ENCODE measurements at regions not wholly inside any gene's neighbourhood (a gene's known extent, or its start where the extent isn't known, plus 50 kb on each side); places are given as distances from the start of the nearest gene placed in this dataset.
"Not testable (repeated sequence)": the region's sequence is repeated elsewhere in the genome, so short reads cannot be mapped to it uniquely, and the experiment has no call there.

DNA sequence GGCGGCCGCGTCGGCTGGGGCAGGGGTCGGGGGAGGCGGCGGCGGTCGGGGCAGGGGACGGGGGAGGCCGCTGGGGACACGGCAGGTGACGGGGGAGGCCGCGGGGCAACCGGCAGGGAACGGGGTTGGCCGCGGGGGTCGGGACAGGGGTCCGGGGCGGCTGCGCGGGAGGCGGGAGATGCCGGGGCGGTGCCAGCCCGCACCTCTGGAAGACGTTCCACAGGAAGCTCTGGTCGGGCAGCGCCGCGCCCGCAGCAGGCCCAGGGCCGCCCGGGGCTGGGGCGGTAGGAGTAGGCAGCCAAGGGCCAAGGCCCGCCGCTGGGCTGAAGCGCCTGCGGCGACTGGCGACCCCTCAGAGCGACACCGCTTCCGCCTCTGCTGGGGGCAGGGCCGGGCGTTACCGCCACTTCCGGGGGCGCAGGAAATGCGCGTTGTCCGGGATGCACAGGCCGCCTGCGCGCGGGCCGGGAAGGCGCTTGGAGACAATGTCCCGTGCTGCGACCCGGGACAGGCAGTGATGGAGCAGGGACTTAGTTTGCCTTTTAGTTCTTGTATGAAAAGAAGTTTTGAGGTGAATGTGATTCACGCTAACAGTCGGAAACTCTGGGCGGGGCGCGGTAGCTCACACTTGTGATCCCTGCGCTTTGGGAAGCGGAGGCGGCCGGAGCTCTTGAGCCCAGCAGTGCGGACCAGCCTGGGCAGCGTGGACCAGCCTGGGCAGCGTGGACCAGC, 110.0 kb upstream of the LPCAT1 start:
- peak; percentile 52 to 74 for DNase-seq

DNA sequence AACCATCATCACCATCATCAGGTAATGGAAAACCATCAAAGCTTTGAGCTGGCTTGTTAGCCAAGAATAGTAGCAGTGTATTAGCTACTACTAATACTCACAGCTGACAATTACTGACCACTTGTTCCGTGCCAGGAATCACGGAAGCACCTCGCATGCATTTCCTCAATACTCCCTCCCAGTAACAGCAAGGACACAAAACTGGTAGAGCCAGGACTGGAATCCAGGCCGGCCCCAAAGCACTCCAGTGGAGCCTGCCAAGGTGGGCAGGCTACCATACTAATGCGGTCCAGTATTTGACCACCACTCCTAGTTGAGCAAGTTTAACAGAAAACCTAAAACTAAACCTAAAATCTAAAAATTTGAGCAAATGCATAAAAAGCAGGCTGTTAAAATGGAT, 107.2 kb upstream of the LPCAT1 start:
- DNase-seq, result not testable (repeated sequence)

DNA sequence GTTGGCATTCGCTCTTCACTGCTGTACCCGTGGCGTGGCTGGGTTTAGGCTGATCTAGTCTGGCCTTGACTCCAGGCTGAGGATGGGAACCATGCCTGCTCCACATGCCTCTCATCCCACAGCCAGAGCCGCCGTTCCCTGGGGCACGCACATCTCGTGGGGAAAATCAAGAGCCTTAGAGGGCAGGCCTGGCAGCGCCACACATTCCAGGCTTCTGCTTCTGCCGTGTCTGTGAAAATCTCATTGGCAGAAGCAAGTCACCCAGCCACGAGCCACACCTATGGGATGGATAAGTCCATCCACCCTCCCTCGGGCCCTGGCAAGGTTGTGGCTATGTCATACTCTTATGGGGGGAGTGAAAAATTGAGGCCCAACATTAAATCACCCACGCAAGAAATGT, 102.6 kb upstream of the LPCAT1 start:
- not testable (repeated sequence) for DNase-seq

DNA sequence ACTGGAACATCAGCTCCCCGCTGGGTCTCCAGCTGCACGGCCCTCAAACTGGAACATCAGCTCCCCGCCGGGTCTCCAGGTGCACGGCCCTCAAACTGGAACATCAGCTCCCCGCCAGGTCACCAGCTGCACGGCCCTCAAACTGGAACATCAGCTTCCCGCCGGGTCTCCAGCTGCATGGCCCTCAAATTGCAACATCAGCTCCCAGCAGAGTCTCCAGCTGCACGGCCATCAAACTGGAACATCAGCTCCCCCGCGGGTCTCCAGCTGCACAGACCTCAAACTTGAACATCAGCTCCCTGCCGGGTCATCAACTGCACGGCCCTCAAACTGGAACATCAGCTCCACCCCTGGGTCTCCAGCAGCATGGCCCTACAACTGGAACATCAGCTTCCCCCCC, 95.8 kb upstream of the LPCAT1 start:
- not testable (repeated sequence) for DNase-seq

DNA sequence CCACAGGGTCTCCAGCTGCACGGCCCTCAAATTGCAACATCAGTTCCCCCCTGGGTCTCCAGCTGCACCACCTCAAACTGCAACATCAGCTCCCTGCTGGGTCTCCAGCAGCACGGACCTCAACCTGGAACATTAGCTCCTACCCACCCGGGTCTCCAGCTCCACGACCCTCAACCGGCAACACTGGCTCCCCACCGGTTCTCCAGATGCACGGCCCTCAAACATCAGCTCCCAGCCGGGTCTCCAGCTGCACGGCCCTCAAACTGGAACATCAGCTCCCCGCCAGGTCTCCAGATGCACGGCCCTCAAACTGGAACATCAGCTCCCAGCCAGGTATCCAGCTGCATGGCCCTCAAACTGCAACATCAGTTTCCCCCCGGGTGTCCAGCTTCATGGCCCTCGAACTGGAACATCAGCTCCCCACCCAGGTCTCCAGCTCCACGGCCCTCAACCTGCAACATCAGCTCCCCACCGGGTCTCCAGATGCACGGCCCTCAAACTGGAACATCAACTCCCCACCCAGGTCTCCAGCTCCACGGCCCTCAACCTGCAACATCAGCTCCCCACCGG, 94.6 kb upstream of the LPCAT1 start:
- DNase-seq, result not testable (repeated sequence)

DNA sequence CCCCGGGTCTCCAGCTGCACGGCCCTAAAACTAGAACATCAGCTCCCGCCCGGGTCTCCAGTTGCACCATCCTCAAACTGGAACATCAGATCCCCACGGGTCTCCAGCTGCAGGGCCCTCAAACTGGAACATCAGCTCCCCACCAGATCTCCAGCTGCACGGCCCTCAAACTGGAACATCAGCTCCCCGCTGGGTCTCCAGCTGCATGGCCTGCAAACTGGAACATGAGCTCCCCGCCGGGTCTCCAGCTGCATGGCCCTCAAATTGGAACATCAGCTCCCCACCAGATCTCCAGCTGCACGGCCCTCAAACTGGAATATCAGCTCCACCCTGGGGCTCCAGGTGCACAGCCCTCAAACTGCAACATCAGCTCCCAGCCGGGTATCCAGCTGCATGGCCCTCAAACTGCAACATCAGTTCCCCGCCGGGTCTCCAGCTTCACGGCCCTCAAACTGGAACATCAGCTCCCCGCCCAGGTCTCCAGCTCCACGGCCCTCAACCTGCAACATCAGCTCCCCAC, 93.5 kb upstream of the LPCAT1 start:
- not testable (repeated sequence) for DNase-seq

DNA sequence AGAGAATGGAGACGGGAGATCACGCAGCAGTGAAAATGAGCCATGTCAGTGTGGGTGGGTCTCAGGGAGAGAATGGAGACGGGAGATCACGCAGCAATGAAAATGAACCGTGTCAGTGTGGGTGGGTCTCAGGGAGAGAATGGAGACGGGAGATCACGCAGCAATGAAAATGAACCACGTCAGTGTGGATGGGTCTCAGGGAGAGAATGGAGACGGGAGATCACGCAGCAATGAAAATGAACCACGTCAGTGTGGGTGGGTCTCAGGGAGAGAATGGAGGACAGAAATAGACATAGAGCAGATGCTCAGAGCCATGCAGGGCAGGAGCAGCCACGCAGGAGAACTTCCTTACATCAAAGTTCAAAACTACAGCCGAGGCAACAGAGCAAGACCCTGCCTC, 89.8 kb upstream of the LPCAT1 start:
- DNase-seq, result not testable (repeated sequence)

DNA sequence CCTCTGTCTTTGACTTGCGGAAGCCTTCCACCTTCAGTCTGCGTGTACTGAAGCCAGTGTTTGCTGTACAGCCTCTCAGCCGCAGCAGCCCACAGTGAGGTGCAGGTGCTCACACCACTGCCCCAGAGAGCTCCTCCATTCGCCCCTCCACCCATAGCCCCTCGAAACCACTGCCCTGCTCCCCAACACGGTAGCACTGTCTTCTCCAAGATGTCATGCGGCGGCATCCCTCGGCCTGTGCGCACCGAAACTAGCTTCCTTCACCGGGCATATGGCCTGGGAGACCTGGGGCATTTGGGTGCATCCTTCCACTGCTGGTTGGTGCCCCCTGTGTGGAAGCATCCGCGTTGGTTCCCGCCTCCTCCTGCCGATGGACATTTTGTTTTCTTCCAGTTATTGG, 86.8 kb upstream of the LPCAT1 start:
- not testable (repeated sequence) for DNase-seq

DNA sequence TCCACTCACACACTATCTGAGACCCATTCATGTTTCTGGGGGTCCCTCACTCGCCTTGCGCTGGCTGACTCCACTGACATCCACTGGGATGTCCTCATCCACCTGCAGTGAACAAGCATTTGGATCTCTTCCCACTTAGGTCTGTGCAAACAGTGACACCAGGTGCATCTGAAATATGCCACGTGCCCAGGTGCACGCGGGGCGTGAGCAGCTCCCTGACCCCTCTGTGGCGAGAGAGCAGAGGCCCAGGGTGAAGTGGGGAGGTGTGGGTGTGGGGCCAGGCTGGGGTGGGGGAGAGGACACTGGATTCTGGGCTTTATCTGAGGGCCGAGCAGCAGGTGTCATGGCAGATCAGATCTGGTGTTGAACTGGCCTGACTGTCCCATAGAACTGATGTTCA, 85.4 kb upstream of the LPCAT1 start:
- DNase-seq, result not testable (repeated sequence)

DNA sequence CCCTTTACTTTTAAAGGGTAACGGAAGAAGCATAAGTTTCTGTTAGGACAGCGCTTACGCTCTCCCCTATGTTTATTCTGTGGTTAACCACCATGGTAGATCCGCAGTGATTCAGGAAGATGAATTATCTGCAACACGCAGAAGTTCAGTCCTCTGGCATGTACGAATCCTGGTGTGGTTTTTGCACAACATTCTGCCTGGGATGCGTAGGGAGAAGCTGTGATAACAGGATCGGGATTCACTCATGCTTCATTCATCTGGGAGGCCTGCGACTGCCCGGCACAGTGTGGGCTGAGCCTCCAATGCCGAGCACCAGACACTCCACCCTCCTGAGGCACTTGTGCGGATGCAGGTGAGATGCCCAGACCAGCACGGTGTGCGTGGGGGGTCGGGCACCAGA, 84.6 kb upstream of the LPCAT1 start:
- not testable (repeated sequence) for DNase-seq

DNA sequence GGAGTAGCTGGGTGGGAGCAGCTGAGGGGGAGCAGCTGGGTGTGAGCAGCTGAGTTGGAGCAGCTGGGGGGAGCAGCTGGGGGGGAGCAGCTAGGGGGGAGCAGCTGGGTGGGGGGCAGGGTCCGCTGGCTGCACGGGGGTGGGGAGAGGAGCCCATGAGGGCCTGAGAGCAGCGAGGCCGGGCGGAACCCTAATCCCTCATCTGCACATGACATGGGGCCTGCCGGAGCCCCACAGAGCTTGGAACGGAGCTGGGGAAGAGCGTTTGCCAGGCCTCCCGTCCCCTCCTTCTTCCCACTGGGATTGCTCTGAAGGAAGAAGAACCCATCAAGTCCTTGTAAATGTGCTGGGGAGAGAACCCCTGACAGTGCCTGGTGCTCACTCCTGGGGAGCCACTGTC, 83.2 kb upstream of the LPCAT1 start:
- not testable (repeated sequence) for DNase-seq

DNA sequence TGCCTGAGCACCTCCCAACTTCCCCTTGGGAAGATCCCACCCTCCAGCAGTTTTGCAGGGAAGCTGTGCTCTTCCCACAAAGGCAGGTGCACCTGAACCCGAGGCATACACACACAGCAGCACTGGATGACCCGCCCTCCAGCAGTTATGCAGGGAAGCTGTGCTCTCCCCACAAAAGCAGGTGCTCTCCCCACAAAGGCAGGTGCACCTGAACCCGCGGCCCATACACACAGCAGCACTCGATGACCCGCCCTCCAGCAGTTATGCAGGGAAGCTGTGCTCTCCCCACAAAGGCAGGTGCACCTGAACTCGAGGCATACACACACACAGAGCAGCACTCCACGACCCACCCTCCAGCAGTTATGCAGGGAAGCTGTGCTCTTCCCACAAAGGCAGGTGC, 80.2 kb upstream of the LPCAT1 start:
- not testable (repeated sequence) for DNase-seq

DNA sequence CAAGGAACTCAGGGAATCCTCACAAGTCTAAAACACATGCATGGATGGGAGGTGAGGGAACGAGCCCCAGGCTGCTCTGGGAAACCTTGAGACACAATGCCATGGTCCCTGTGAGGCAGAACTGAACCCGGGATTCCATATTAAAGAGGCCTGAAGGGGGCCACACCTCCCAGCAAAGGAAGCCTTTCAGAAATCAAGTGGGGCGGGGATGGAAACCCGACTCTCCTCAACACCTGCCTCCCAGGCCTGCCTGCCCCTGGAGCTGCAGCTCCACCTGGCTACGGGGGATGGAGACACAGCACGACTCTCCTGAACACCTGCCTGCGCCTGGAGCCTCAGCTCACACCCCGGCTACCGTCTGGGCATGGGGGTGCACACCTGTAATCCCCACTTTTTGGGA, 77.8 kb upstream of the LPCAT1 start:
- DNase-seq, result not testable (repeated sequence)

DNA sequence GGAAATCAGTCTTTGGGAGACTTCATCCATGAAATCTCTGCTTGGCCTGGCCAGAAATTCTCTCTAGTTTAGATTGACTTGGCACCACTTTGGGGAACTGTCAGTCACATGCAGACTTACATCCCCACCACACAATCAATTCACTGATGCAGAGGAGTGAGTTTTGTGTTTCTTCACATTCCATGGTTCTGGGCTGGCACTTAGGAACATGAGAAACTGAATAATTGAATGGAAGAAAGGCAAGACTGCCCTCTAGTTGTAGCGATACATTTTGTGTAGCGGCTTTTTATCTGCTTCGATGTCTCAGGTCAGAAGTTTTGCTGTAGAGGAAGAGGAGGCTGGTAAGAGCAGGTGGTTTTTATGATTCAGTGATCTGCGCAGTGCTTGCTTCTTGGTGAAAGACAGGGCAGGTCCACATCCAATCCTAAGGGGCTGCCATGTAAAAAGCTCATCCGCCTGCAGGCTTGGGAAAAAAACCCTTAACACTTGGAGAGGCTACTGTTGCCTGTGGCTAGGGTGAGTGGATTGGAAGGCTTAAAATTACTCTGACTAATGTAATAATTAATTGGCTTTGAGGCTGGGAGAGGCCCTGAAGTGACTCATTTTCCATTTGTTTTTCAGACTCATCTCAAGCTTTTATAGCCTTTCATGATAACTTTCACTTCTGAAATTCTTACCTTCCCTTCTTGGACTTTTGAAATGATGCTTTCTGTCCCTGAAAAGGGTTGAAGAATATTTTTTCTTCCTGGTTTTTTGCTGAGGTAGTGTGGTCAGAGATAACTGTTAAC, 75.4 kb upstream of the LPCAT1 start:
- DNase-seq, result not testable (repeated sequence)

DNA sequence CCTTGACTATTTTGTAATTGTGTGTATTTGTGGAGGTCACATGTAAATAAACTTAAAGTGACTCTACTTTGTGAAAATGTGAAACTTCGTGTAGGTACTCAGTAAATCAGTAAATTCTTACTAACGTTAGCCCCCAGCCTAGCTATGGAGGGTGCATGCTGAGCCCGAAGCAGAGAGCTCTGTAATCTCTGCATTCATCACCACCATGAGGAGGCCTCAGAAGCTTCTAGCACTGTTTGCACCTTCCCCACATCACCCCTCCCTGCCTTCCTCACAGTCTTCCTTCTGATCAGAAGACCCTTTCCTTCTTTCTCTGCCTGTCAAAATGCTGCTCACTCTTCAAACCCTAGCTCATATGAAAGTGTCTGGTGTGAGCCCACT, 73.3 kb upstream of the LPCAT1 start:
- peak in 1 of 2 experiments; percentile 14 for DNase-seq

DNA sequence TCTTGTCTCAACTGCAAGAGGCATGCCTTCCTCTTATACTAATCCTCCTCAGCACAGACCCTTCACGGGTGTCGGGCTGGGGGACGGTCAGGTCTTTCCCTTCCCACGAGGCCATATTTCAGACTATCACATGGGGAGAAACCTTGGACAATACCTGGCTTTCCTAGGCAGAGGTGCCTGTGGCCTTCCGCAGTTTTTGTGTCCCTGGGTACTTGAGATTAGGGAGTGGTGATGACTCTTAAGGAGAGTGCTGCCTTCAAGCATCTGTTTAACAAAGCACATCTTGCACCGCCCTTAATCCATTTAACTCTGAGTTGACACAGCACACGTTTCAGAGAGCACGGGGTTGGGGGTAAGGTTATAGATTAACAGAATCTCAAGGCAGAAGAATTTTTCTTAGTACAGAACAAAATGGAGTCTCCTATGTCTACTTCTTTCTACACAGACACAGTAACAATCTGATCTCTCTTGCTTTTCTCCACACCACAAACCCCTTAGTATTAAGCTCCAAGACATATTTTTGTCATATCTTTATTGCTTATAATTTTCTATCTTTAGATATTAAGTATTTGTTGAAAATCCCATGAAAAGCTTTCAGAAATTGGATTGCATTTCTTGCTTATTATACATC, 72.8 kb upstream of the LPCAT1 start:
- DNase-seq, result not testable (repeated sequence)

DNA sequence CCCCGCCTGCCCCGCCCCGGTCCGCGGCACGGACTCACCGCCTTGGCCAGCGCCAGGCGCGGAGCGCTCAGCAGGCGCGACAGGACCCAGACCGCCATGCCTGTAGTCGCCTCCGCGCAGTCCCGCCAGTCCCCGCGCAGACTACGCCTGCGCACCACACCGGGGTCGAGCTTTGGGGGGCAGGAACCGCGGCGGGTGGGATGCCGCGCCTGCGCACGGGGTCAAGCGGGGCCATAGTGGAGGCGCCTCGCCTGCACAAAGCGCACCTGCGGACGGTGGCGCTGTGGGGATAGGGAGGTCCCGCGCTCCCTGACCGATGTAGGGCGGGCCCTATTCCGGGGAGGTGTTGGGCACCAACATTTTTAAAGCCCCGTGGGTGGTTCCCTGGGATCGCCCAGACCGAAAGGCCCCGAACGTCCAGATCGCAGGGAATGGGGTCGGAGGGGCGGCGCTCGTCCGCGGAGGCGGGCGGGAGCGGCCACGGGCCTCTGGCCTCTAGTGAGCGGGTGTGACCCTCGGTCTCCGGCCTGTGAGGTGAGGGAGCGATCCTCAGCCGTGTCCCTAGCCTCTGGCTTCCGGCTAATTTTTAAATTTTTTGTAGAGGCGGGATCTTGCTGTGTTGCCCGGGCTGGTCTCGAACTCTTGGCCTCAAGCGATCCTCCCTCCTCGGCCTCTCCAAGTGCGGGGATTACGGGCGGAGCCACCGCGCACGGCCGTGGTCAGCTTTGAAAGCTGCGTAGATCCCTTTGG, 70.8 kb upstream of the LPCAT1 start:
- peak; percentile 50 to 67 for DNase-seq

DNA sequence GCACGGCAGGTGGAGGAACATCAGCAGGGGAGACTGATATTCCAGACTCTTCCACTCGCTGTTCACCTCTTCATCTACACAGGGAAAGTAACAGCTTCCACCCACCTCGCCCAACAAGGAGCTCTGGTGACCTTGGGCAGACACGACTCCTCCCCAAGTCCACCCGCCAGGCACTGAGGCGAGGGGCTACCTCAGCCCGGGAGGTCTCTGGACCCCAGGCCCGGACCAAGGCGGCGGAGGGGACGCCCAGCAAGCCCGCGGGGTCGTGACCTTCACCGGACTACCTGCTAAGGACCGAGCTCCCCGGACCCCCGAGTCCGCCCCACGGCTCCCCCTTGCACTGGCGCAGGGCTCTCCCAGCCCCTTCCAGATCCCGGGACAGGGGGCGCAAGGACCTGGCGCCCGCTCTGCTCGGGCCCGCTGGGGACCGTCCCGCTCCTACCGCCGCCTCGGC, 70.2 kb upstream of the LPCAT1 start:
- DNase-seq, result no peak

DNA sequence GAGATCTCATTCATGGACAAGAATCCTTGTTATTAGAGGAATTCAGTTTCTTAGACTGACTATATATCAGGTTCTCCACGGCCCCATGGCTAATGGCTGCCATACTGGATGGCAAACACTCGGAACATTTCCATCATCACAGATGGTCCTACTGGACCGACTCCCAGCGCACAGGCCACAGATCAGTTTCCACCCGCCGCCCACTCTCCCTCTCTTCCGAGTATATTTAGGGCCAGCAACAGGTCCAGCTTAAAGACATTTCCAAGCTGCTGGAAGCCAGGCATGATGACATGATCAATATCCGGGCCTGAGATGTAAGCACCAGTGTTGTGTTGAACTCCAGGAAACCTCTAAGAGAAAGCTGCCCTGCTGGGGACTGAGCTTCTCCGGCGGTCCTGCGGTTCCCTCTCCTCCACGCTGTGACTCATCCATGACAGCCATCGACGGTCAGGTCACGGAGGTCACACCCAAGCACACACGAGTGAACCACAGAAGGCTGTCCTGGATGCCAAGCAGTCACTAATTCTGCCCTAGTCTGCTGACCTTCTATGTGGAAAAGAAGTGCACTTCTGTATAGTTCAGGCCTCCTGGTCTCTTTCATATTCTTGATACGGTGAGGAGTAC, 64.4 kb upstream of the LPCAT1 start:
- DNase-seq, result not testable (repeated sequence)

DNA sequence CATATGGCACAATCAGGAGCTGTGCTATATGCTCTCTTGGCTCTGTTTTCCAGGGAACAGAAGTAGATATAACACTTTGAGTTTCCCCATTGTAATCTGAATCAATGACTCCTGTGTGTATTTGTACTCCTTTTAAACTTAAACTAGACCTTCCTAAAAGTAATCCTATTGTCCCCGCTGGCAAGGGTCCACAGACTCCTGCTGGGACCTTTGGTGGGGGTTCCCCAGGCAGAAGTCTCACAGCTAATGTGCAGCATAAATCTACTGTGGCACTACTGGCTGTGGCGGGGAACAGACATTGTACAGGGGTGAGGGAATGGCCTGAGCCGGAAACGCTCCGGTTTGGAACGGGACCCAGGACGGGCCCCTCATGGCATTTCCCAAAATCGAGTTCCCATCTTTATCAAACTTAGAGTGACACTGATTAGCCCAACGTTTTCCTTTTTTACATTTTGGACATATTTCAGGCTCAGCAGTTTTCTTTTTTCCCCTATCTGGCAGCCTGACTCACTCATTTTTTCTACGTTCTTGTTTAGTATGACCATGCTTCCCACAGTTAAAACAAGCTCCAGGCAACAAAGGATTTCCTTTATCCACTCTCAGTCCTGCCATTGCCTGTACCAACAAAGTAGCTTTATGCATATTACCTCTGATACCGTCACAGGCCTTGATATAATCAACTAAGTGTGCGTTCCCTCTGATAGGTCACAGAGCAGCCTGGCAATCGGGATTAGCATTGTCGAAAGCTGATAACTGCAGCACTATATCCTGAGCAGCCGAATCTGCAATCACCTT, 59.5 kb upstream of the LPCAT1 start:
- not testable (repeated sequence) for DNase-seq

DNA sequence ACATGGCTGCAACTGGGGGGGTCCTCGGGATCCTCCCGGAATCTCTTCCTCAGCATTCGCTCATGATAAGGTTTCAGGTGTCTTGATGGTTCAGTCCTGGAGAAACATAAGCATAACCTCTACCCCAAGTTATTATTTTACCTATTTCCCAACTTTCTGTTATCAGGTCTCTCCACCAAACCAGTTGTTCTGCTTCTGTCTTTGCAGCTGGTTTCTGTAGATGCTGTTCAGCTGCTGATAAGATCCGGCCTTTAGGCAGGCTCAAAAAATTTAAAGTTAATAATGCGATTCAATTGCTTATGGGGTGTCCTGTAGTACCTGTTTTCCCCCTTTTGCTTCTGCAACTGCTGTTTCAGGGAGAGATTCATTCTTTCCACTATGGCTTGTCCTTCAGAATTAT, 55.6 kb upstream of the LPCAT1 start:
- not testable (repeated sequence) for DNase-seq
